IMR-90 (cell line): ENCODE measurements at regions not wholly inside any gene's neighbourhood (a gene's known extent, or its start where the extent isn't known, plus 50 kb on each side); places are given as distances from the start of the nearest gene placed in this dataset.

Source experiments
- ATAC-seq: fragments of 200-7000 bp; cut with Tn5 transposase; 2 replicates; pipeline ENCODE4 v1.9.1; 2020; ENCODE audit warnings: low read depth, mild to moderate bottlenecking, moderate library complexity
- BruUV-seq: library from RNA; stranded (reverse); fragments of 400-500 nt; replicated peaks from 2 replicates; lab custom pipeline; 2021; lab: Mats Ljungman, UMichigan
- CTCF ChIA-PET: fragments of 300-600 bp; formaldehyde crosslinking; extraction: SDS; loops from one replicate; lab custom pipeline; 2021; ENCODE audit warnings: antibody characterized with exemption; lab: Yijun Ruan, JAX
- POLR2A ChIA-PET: fragments of 300-600 bp; sonication (Branson Sonifier 250); formaldehyde crosslinking; loops from one replicate; lab custom pipeline; 2022; ENCODE audit warnings: antibody characterized with exemption; ENCODE audit not compliant: unreplicated experiment; lab: Charles Lee
- DNase-seq: peaks from one replicate; pipeline ENCODE4 v3.0.0; 2013
- H2AFZ ChIP-seq: replicated peaks from 2 replicates; pipeline ENCODE3; 2013; ENCODE audit warnings: low read length, mild to moderate bottlenecking; ENCODE audit not compliant: poor library complexity
- H2AK5ac ChIP-seq: 2 replicates; pipeline ENCODE4 v1.6.1; 2013; ENCODE audit warnings: low read depth, low read length, inconsistent platforms
- H2AK9ac ChIP-seq: replicated peaks from 2 replicates; pipeline ENCODE3; 2013; ENCODE audit warnings: mild to moderate bottlenecking, low read depth, low read length, moderate library complexity; ENCODE audit not compliant: poor library complexity
- H2BK120ac ChIP-seq: 2 replicates; pipeline ENCODE4 v1.6.1; 2013; ENCODE audit warnings: low read depth, low read length, inconsistent platforms
- H2BK15ac ChIP-seq: 3 replicates; pipeline ENCODE4 v1.6.1; 2013; ENCODE audit warnings: low read depth, low read length, inconsistent platforms
- H2BK20ac ChIP-seq: 2 replicates; pipeline ENCODE4 v1.6.1; 2013; ENCODE audit warnings: low read depth, mild to moderate bottlenecking, inconsistent platforms, low read length, moderate library complexity
- H2BK5ac ChIP-seq: 2 replicates; pipeline ENCODE4 v1.6.1; 2013; ENCODE audit warnings: mild to moderate bottlenecking, low read depth, low read length, inconsistent platforms; ENCODE audit not compliant: poor library complexity, severe bottlenecking
- H3K14ac ChIP-seq: replicated peaks from 2 replicates; pipeline ENCODE4 v1.6.1; 2013; ENCODE audit warnings: low read depth, low read length, inconsistent platforms
- H3K18ac ChIP-seq: 2 replicates; pipeline ENCODE4 v1.6.1; 2013; ENCODE audit warnings: low read depth, low read length, control low read depth
- H3K23ac ChIP-seq: 2 replicates; pipeline ENCODE4 v1.6.1; 2013; ENCODE audit warnings: low read depth, low read length, inconsistent platforms
- H3K27ac ChIP-seq: 2 replicates; pipeline ENCODE4 v1.5.1; 2013; ENCODE audit warnings: mild to moderate bottlenecking, control low read depth, low read length; ENCODE audit not compliant: insufficient read depth
- H3K27me3 ChIP-seq: 2 replicates; pipeline ENCODE4 v1.6.1; 2013; ENCODE audit warnings: low read length; ENCODE audit not compliant: control insufficient read depth, insufficient read depth
- H3K36me3 ChIP-seq: 2 replicates; pipeline ENCODE4 v1.6.1; 2013; ENCODE audit warnings: low read length, mixed read lengths; ENCODE audit not compliant: control insufficient read depth, insufficient read depth
- H3K4ac ChIP-seq: 2 replicates; pipeline ENCODE4 v1.6.1; 2013; ENCODE audit warnings: low read depth, low read length, inconsistent platforms
- H3K4me1 ChIP-seq: 2 replicates; pipeline ENCODE4 v1.6.1; 2013; ENCODE audit warnings: low read length, mixed read lengths; ENCODE audit not compliant: control insufficient read depth, insufficient read depth
- H3K4me2 ChIP-seq: 2 replicates; pipeline ENCODE4 v1.6.1; 2013; ENCODE audit warnings: low read depth, mild to moderate bottlenecking, control low read depth, low read length, moderate library complexity
- H3K4me3 ChIP-seq: 2 replicates; pipeline ENCODE4 v1.5.1; 2013; ENCODE audit warnings: low read depth, mild to moderate bottlenecking, control low read depth, low read length, moderate library complexity; ENCODE audit not compliant: insufficient read depth
- H3K56ac ChIP-seq: 2 replicates; pipeline ENCODE4 v1.6.1; 2013; ENCODE audit warnings: low read length, inconsistent platforms; ENCODE audit not compliant: insufficient read depth; ENCODE audit errors: extremely low read depth
- H3K79me1 ChIP-seq, 2 experiments: 2 replicates each; pipeline ENCODE4 v1.6.1; 2013; ENCODE audit warnings: low read length in 2 of 2, inconsistent platforms in 1 of 2, low read depth in 1 of 2
- H3K9ac ChIP-seq: 2 replicates; pipeline ENCODE4 v1.6.1; 2013; ENCODE audit warnings: low read depth, low read length, control low read depth
- H3K9me1 ChIP-seq: 2 replicates; pipeline ENCODE4 v1.6.1; 2013; ENCODE audit warnings: low read length, inconsistent platforms; ENCODE audit not compliant: insufficient read depth
- H3K9me3 ChIP-seq: 2 replicates; pipeline ENCODE4 v1.6.1; 2013; ENCODE audit warnings: low read length; ENCODE audit not compliant: control insufficient read depth, insufficient read depth
- H4K20me1 ChIP-seq: 2 replicates; pipeline ENCODE4 v1.6.1; 2013; ENCODE audit warnings: low read length, inconsistent platforms; ENCODE audit not compliant: insufficient read depth
- H4K5ac ChIP-seq: 2 replicates; pipeline ENCODE4 v1.6.1; 2013; ENCODE audit warnings: mild to moderate bottlenecking, low read depth, low read length, control low read depth
- H4K8ac ChIP-seq, 2 experiments: 2 replicates each; pipeline ENCODE4 v1.6.1; 2013; ENCODE audit warnings: low read depth in 2 of 2, low read length in 2 of 2, control low read depth in 1 of 2, inconsistent platforms in 1 of 2
- H4K91ac ChIP-seq: 2 replicates; pipeline ENCODE4 v1.6.1; 2013; ENCODE audit warnings: low read depth, low read length, inconsistent platforms; ENCODE audit not compliant: insufficient read depth
- BHLHE40 ChIP-seq: fragments of 150-350 bp; IDR thresholded peaks from 2 replicates; pipeline ENCODE4 v1.6.1; 2016; ENCODE audit warnings: mild to moderate bottlenecking, low read depth, low read length
- CEBPB ChIP-seq: IDR thresholded peaks from 2 replicates; pipeline ENCODE4 v1.6.1; 2012; ENCODE audit warnings: low read depth, low read length, improper control_type of control experiment
- CHD1 ChIP-seq: IDR thresholded peaks from 2 replicates; pipeline ENCODE4 v1.6.1; 2012; ENCODE audit warnings: low read depth, low read length, improper control_type of control experiment
- FOS ChIP-seq: fragments of 150-350 bp; IDR thresholded peaks from 2 replicates; pipeline ENCODE4 v1.6.1; 2016; ENCODE audit warnings: low read depth, low read length
- MAZ ChIP-seq: IDR thresholded peaks from 2 replicates; pipeline ENCODE4 v1.6.1; 2012; ENCODE audit warnings: low read depth, mild to moderate bottlenecking, low read length, improper control_type of control experiment, moderate library complexity, borderline replicate concordance
- NFE2L2 ChIP-seq: fragments of 150-350 bp; IDR thresholded peaks from 2 replicates; pipeline ENCODE4 v1.6.1; 2016; ENCODE audit warnings: low read depth, mild to moderate bottlenecking, low read length
- RAD21 ChIP-seq: IDR thresholded peaks from 2 replicates; pipeline ENCODE4 v1.6.1; 2012; ENCODE audit warnings: low read length, improper control_type of control experiment
- RCOR1 ChIP-seq: IDR thresholded peaks from 2 replicates; pipeline ENCODE4 v1.6.1; 2012; ENCODE audit warnings: mild to moderate bottlenecking, low read length, improper control_type of control experiment; ENCODE audit not compliant: insufficient replicate concordance
- RFX5 ChIP-seq: IDR thresholded peaks from 2 replicates; pipeline ENCODE4 v1.8.0; 2012; ENCODE audit warnings: low read depth, mild to moderate bottlenecking, low read length, moderate library complexity
- WGBS, 2 experiments: methylation state at CpG; one replicate each; pipeline versions ENCODE4 v1.1.5 to v1.1.7; 2013; ENCODE audit warnings: missing lambda C conversion rate in 2 of 2; ENCODE audit not compliant: insufficient read length in 1 of 2; ENCODE audit errors: extremely low coverage in 2 of 2; 5-methylcytosine and 5-hydroxymethylcytosine counted together
- dilution Hi-C: fragments of 300-500 bp; cut with HindIII; formaldehyde crosslinking; loops from one replicate; pipeline ENCODE4 v1.14.3; 2018; ENCODE audit warnings: low sequenced_read_pairs; ENCODE audit not compliant: unreplicated experiment
- in situ Hi-C: fragments of 300-500 bp; cut with MboI; formaldehyde crosslinking; loops from 3 replicates; pipeline ENCODE4 v1.14.3; 2019; ENCODE audit warnings: low sequenced_read_pairs, inconsistent platforms, mixed read lengths
- intact Hi-C: fragments of 100-400 bp; cut with micrococcal nuclease; formaldehyde crosslinking; loops from 2 replicates; pipeline ENCODE4 v1.10.0; 2022
- TF ChIP-seq, protein P1 (sequence below): conservative IDR thresholded peaks from 2 replicates; pipeline ENCODE4 v1.5.1; 2012; ENCODE audit warnings: mild to moderate bottlenecking, low read depth, low read length, improper control_type of control experiment
- TF ChIP-seq, protein P2 (sequence below): fragments of 150-350 bp; IDR thresholded peaks from 2 replicates; pipeline ENCODE4 v1.6.1; 2016; ENCODE audit warnings: low read depth, mild to moderate bottlenecking, low read length, moderate library complexity, borderline replicate concordance

DNA sequence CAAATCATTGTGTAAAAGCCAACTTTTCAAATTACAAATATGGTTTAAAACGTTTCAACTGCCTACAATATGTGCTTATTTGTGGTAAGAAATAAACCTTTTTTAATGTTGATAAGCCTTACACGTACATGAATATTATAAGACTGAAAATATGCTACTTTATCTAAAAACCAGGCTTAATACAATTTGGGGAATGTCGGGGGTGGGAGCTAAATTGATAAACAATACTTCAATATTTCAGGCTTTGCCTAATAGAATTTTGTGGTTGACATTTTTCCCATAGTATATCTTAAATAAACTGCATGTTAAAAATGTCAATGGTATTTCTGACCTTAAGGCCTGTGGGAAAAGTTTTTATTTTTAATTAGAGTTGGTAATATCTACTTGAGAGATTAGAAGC, 69.8 kb upstream of the SLIT2 start:
- Histone ChIP-seq H2BK120ac (no peak overlapping the region), H2BK5ac (no peak overlapping the region), H3K9me1 (no peaks in the 10 kb centered on the region), H3K27ac (no peak overlapping the region), H4K8ac (no peak overlapping the region), H3K9ac (no peak overlapping the region), H4K91ac (no peak overlapping the region), H3K4me3 (no peak overlapping the region), H3K79me1 (no peaks in the 10 kb centered on the region), H3K4me2 (no peak overlapping the region), H3K23ac (no peak overlapping the region), H2BK15ac (no peak overlapping the region), H2BK20ac (no peak overlapping the region), H3K9me3 (no peaks in the 10 kb centered on the region), H3K4me1 (no peaks in the 10 kb centered on the region), H4K5ac (no peak overlapping the region), H2AK5ac (no peak overlapping the region), H3K18ac (no peak overlapping the region), H3K36me3 (no peaks in the 10 kb centered on the region), H3K27me3 (no peaks in the 10 kb centered on the region), H3K14ac (no peak overlapping the region), H2AFZ (no peak overlapping the region), H2AK9ac (no peak overlapping the region), H3K56ac (no peak overlapping the region), H3K4ac (no peak overlapping the region), H4K20me1 (no peaks in the 10 kb centered on the region)
- POLR2A ChIA-PET: no interaction called here
- DNase-seq (no peak), ATAC-seq (no peak)
- in situ Hi-C loops (no loop called here), intact Hi-C loops (no loop called here), dilution Hi-C loops (no loop called here)
- CTCF ChIA-PET: no interaction called here
- no TSS peak for BruUV-seq
- no peak for TF ChIP-seq RCOR1
- TF ChIP-seq CHD1: no peak
- TF ChIP-seq BHLHE40: no peak
- TF ChIP-seq NFE2L2: no peak
- TF ChIP-seq, protein P1, sequence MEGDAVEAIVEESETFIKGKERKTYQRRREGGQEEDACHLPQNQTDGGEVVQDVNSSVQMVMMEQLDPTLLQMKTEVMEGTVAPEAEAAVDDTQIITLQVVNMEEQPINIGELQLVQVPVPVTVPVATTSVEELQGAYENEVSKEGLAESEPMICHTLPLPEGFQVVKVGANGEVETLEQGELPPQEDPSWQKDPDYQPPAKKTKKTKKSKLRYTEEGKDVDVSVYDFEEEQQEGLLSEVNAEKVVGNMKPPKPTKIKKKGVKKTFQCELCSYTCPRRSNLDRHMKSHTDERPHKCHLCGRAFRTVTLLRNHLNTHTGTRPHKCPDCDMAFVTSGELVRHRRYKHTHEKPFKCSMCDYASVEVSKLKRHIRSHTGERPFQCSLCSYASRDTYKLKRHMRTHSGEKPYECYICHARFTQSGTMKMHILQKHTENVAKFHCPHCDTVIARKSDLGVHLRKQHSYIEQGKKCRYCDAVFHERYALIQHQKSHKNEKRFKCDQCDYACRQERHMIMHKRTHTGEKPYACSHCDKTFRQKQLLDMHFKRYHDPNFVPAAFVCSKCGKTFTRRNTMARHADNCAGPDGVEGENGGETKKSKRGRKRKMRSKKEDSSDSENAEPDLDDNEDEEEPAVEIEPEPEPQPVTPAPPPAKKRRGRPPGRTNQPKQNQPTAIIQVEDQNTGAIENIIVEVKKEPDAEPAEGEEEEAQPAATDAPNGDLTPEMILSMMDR: no peak
- no peak for TF ChIP-seq MAZ
- no peak for TF ChIP-seq RFX5
- no peak for TF ChIP-seq CEBPB
- no peak for TF ChIP-seq RAD21
- no peak for TF ChIP-seq FOS
- TF ChIP-seq, protein P2, sequence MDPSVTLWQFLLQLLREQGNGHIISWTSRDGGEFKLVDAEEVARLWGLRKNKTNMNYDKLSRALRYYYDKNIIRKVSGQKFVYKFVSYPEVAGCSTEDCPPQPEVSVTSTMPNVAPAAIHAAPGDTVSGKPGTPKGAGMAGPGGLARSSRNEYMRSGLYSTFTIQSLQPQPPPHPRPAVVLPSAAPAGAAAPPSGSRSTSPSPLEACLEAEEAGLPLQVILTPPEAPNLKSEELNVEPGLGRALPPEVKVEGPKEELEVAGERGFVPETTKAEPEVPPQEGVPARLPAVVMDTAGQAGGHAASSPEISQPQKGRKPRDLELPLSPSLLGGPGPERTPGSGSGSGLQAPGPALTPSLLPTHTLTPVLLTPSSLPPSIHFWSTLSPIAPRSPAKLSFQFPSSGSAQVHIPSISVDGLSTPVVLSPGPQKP: no peak
- no CpG with 5 or more reads among the region's 3 CpGs for WGBS, 2 experiments
